DND-41 (cell line): ENCODE measurements at regions not wholly inside any gene's neighbourhood (a gene's known extent, or its start where the extent isn't known, plus 50 kb on each side); places are given as distances from the start of the nearest gene placed in this dataset.

Source experiments
- ATAC-seq: fragments of 200-7000 bp; cut with Tn5 transposase; 3 replicates; pipeline ENCODE4 v1.9.1; 2021; ENCODE audit warnings: low read depth; ENCODE audit not compliant: insufficient read depth
- DNase-seq: peaks from one replicate; pipeline ENCODE4 v3.0.0-alpha.2; 2020
- H2AFZ ChIP-seq: 2 replicates; pipeline ENCODE4 v1.6.0; 2012; ENCODE audit warnings: low read depth, low read length
- H3K27ac ChIP-seq: 2 replicates; pipeline ENCODE4 v1.5.1; 2012; ENCODE audit warnings: low read length, inconsistent platforms
- H3K27me3 ChIP-seq: fragments of 200-600 bp; sonication (generic); 2 replicates; pipeline ENCODE4 v1.6.0; 2012; ENCODE audit warnings: low read length, mild to moderate bottlenecking, inconsistent platforms; ENCODE audit not compliant: insufficient read depth, poor library complexity
- H3K36me3 ChIP-seq: 2 replicates; pipeline ENCODE4 v1.5.1; 2012; ENCODE audit warnings: low read length, inconsistent platforms; ENCODE audit not compliant: insufficient read depth
- H3K4me1 ChIP-seq: 2 replicates; pipeline ENCODE4 v1.5.1; 2012; ENCODE audit warnings: mild to moderate bottlenecking, low read length; ENCODE audit not compliant: insufficient read depth
- H3K4me2 ChIP-seq: 2 replicates; pipeline ENCODE4 v1.6.0; 2012; ENCODE audit warnings: mild to moderate bottlenecking, moderate library complexity, low read length, inconsistent platforms; ENCODE audit not compliant: insufficient read depth
- H3K4me3 ChIP-seq, 2 experiments: fragments of 200-600 bp in 1 of 2; shearing (Covaris generic) in 1 of 2; 2 replicates each; pipeline ENCODE4 v1.5.1; 2012 to 2016; ENCODE audit warnings: inconsistent platforms in 2 of 2, low read length in 2 of 2, mild to moderate bottlenecking in 2 of 2, low read depth in 1 of 2, moderate library complexity in 1 of 2
- H3K79me2 ChIP-seq: 2 replicates; pipeline ENCODE4 v1.6.0; 2012; ENCODE audit warnings: low read length, inconsistent platforms; ENCODE audit not compliant: insufficient read depth
- H3K9ac ChIP-seq: 2 replicates; pipeline ENCODE4 v1.6.0; 2012; ENCODE audit warnings: low read depth, mild to moderate bottlenecking, inconsistent platforms, low read length, moderate library complexity
- H3K9me3 ChIP-seq: 2 replicates; pipeline ENCODE4 v1.5.1; 2012; ENCODE audit warnings: low read length, moderate library complexity, mild to moderate bottlenecking, inconsistent platforms; ENCODE audit not compliant: insufficient read depth, severe bottlenecking
- H4K20me1 ChIP-seq: 2 replicates; pipeline ENCODE4 v1.6.0; 2012; ENCODE audit warnings: low read length; ENCODE audit not compliant: insufficient read depth
- EZH2 ChIP-seq: IDR thresholded peaks from 3 replicates; pipeline ENCODE4 v1.6.1; 2012; ENCODE audit warnings: borderline replicate concordance, low read depth, mild to moderate bottlenecking, moderate library complexity, low read length, inconsistent platforms; ENCODE audit not compliant: severe bottlenecking
- TF ChIP-seq, protein P1 (sequence below): IDR thresholded peaks from 2 replicates; pipeline ENCODE4 v1.5.1; 2012; ENCODE audit warnings: borderline replicate concordance, low read length, moderate library complexity, mild to moderate bottlenecking; ENCODE audit not compliant: poor library complexity, severe bottlenecking; ENCODE audit errors: extremely low read depth

DNA sequence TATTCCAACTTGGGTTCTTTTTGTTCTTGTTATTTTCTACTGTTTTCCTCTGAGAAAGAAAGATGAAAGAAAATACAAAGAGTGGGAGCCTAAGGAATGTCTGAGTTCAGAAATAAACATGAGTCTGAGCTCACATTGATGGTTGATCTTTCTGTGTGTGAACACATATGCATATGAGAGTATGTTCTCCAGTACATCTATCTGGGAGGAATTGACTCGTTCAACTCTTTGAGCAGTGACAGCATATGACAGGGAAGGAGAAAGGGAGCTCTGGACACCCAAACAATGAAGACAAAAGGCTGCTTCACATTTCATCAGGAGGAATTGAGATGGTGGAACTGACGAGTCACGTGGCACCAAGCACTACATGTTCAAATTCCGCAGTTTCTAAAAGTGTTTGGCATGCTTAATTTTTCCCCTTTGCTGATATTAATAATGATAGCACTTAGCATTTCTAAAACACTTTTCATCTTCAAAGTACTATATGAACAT lies 229.8 kb upstream of the ACVR2A start:
- H3K4me1 ChIP-seq = no peaks in the 10 kb centered on the region
- H3K27me3 ChIP-seq = no peaks in the 10 kb centered on the region
- no peak for ATAC-seq
- no peaks in the 10 kb centered on the region for H4K20me1 ChIP-seq
- H3K4me3 ChIP-seq = no peak overlapping the region
- no peaks in the 10 kb centered on the region for H3K36me3 ChIP-seq
- TF ChIP-seq, protein P1, sequence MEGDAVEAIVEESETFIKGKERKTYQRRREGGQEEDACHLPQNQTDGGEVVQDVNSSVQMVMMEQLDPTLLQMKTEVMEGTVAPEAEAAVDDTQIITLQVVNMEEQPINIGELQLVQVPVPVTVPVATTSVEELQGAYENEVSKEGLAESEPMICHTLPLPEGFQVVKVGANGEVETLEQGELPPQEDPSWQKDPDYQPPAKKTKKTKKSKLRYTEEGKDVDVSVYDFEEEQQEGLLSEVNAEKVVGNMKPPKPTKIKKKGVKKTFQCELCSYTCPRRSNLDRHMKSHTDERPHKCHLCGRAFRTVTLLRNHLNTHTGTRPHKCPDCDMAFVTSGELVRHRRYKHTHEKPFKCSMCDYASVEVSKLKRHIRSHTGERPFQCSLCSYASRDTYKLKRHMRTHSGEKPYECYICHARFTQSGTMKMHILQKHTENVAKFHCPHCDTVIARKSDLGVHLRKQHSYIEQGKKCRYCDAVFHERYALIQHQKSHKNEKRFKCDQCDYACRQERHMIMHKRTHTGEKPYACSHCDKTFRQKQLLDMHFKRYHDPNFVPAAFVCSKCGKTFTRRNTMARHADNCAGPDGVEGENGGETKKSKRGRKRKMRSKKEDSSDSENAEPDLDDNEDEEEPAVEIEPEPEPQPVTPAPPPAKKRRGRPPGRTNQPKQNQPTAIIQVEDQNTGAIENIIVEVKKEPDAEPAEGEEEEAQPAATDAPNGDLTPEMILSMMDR = no peak
- TF ChIP-seq EZH2 = no peak
- no peaks in the 10 kb centered on the region for H3K9me3 ChIP-seq
- H3K9ac ChIP-seq = no peak overlapping the region
- DNase-seq = no peak
- H2AFZ ChIP-seq = no peak overlapping the region
- H3K27ac ChIP-seq = no peak overlapping the region
- H3K4me2 ChIP-seq = no peak overlapping the region
- no peaks in the 10 kb centered on the region for H3K79me2 ChIP-seq

DNA sequence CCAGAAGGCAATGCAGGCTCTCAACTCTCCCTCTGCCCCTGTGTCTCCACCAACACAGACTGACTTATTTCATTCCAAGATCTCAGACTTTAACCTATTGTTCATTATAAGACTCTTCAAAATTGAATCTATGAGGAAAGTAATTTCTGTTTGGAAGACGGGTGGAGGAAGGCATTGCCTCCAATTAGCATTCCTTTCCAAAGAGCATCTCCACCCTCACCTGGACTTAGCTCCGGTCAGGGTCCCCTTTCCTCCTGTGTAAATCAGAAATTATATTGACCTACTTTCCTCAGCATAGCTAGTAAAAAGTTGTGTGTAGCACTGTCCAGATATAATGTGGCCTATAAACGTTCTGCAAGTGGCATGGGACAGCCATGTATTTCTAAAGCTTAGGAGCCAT lies 230.4 kb upstream of the ACVR2A start:
- Histone ChIP-seq H3K9ac (no peak overlapping the region), H3K9me3 (no peaks in the 10 kb centered on the region), H3K4me1 (no peaks in the 10 kb centered on the region), H3K27me3 (no peaks in the 10 kb centered on the region), H3K27ac (no peak overlapping the region), H2AFZ (no peak overlapping the region), H4K20me1 (no peaks in the 10 kb centered on the region), H3K4me3 (no peak overlapping the region), H3K36me3 (no peaks in the 10 kb centered on the region), H3K4me2 (no peak overlapping the region), H3K79me2 (no peaks in the 10 kb centered on the region)
- no peak for DNase-seq
- ATAC-seq = no peak
- TF ChIP-seq, protein P1 = no peak
- TF ChIP-seq EZH2 = no peak

DNA sequence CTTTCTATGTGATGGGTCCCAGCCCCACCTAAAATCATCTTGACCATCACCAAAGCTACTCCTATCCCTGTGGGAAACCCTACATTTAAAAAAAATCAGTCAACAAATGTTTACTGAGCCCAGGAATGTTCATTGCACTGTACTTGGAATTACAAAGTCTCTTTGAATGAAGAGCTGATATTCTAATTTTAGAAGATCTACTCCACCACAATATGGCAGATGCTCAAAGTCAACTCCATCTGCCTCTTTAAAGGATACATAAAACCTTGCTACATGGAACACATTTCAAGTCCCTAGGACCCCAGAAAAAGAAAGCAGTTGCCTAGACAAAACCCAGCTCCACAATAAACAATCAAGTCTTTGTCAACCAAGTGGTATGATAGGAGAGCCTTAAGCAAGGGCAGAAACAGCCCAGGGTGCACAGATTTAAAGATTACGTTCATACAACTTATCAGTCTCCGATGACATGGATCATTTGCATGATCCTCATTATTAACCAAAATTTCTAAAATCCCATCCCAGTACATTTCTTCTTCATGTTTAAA lies 234.3 kb upstream of the ACVR2A start:
- no peak overlapping the region for H2AFZ ChIP-seq
- no peaks in the 10 kb centered on the region for H3K4me1 ChIP-seq
- no peak overlapping the region for H3K4me3 ChIP-seq
- DNase-seq (no peak), ATAC-seq (no peak)
- no peaks in the 10 kb centered on the region for H3K79me2 ChIP-seq
- H4K20me1 ChIP-seq = no peaks in the 10 kb centered on the region
- no peaks in the 10 kb centered on the region for H3K36me3 ChIP-seq
- H3K4me2 ChIP-seq = no peak overlapping the region
- H3K9ac ChIP-seq = no peak overlapping the region
- H3K27me3 ChIP-seq = no peaks in the 10 kb centered on the region
- no peaks in the 10 kb centered on the region for H3K9me3 ChIP-seq
- no peak for TF ChIP-seq EZH2
- TF ChIP-seq, protein P1 = no peak
- H3K27ac ChIP-seq = no peak overlapping the region
